H1 (cell line): ENCODE measurements at regions not wholly inside any gene's neighbourhood (a gene's known extent, or its start where the extent isn't known, plus 50 kb on each side); places are given as distances from the start of the nearest gene placed in this dataset.

Experiments
- CTCF ChIA-PET: fragments of 300-600 bp; sonication (Branson Sonifier 250); formaldehyde crosslinking; loops from one replicate; lab custom pipeline; 2021; ENCODE audit not compliant: partially characterized antibody; lab: Charles Lee
- POLR2A ChIA-PET: fragments of 300-600 bp; sonication (Branson Sonifier 250); formaldehyde crosslinking; loops from one replicate; lab custom pipeline; 2021; ENCODE audit warnings: inconsistent platforms; ENCODE audit not compliant: partially characterized antibody; lab: Charles Lee
- DNase-seq, 2 experiments: peaks; one replicate each; pipeline versions ENCODE4 v3.0.0 to v3.0.0-alpha.2; 2010 to 2022; ENCODE audit warnings: low spot score in 2 of 2, low read depth in 1 of 2, mixed read lengths in 1 of 2
- FAIRE-seq: peaks from 2 replicates; lab custom pipeline; 2011; peaks lifted over from hg19 to GRCh38; lab: Jason Lieb, UNC
- H2AFZ ChIP-seq: 2 replicates; pipeline ENCODE4 v1.8.1; 2012; ENCODE audit warnings: low read length, inconsistent platforms
- H2AK5ac ChIP-seq: 2 replicates; pipeline ENCODE4 v1.6.1; 2013; ENCODE audit warnings: low read depth, low read length
- H2BK120ac ChIP-seq: replicated peaks from 2 replicates; pipeline ENCODE3; 2013; ENCODE audit warnings: low read depth, low read length, inconsistent platforms
- H2BK12ac ChIP-seq: 2 replicates; pipeline ENCODE4 v1.6.1; 2013; ENCODE audit warnings: low read depth, low read length
- H2BK15ac ChIP-seq: 2 replicates; pipeline ENCODE4 v1.6.1; 2013; ENCODE audit warnings: low read length
- H2BK20ac ChIP-seq: 2 replicates; pipeline ENCODE4 v1.6.1; 2013; ENCODE audit warnings: low read length
- H2BK5ac ChIP-seq: 2 replicates; pipeline ENCODE4 v1.6.1; 2013; ENCODE audit warnings: low read depth, low read length
- H3K14ac ChIP-seq: 2 replicates; pipeline ENCODE4 v1.6.1; 2013; ENCODE audit warnings: inconsistent platforms; ENCODE audit not compliant: insufficient read length
- H3K18ac ChIP-seq: 2 replicates; pipeline ENCODE4 v1.6.1; 2013; ENCODE audit warnings: low read length; ENCODE audit errors: extremely low read depth
- H3K23ac ChIP-seq: 2 replicates; pipeline ENCODE4 v1.6.1; 2013; ENCODE audit warnings: inconsistent platforms; ENCODE audit not compliant: insufficient read length
- H3K23me2 ChIP-seq: 2 replicates; pipeline ENCODE4 v1.6.1; 2013; ENCODE audit warnings: low read depth, low read length
- H3K27ac ChIP-seq: 2 replicates; pipeline ENCODE4 v1.6.1; 2011; ENCODE audit warnings: low read depth, low read length, inconsistent platforms
- H3K27me3 ChIP-seq, 4 experiments: replicated peaks in 1 of 4; 1 replicate in 1 of 4; 2 replicates in 3 of 4; pipeline versions ENCODE4 v1.6.1 to v1.8.1; 2011 to 2013; ENCODE audit warnings: low read length in 3 of 4, mild to moderate bottlenecking in 3 of 4, inconsistent platforms in 2 of 4, mixed read lengths in 2 of 4, moderate library complexity in 1 of 4; ENCODE audit not compliant: control insufficient read depth in 3 of 4, insufficient read depth in 3 of 4; ENCODE audit errors: extremely low read depth in 1 of 4
- H3K36me3 ChIP-seq, 4 experiments: 2 replicates each; pipeline versions ENCODE4 v1.6.1 to v1.8.1; 2011 to 2013; ENCODE audit warnings: mild to moderate bottlenecking in 4 of 4, low read length in 3 of 4, moderate library complexity in 2 of 4, control low read depth in 1 of 4, inconsistent platforms in 1 of 4; ENCODE audit not compliant: insufficient read depth in 4 of 4, control insufficient read depth in 2 of 4
- H3K4ac ChIP-seq: replicated peaks from 2 replicates; pipeline ENCODE3; 2013; ENCODE audit warnings: low read length, low read depth, mixed read lengths, inconsistent platforms; ENCODE audit not compliant: insufficient read length
- H3K4me1 ChIP-seq, 4 experiments: replicated peaks in 1 of 4; 1 replicate in 1 of 4; 2 replicates in 3 of 4; pipeline versions ENCODE4 v1.6.1 to v1.8.1; 2011 to 2013; ENCODE audit warnings: low read length in 3 of 4, inconsistent platforms in 2 of 4, mixed read lengths in 1 of 4; ENCODE audit not compliant: insufficient read depth in 4 of 4, control insufficient read depth in 3 of 4
- H3K4me2 ChIP-seq, 2 experiments: 2 replicates each; pipeline versions ENCODE4 v1.6.1 to v1.8.1; 2011 to 2013; ENCODE audit warnings: low read depth in 2 of 2, low read length in 2 of 2, control low read depth in 1 of 2, inconsistent platforms in 1 of 2, mild to moderate bottlenecking in 1 of 2; ENCODE audit not compliant: insufficient read depth in 1 of 2
- H3K4me3 ChIP-seq, 4 experiments: fragments of 200-600, 300-600 bp in 1 of 4; sonication (generic), shearing (Covaris generic), sonication (Bioruptor Twin) in 1 of 4; 2 replicates each; pipeline versions ENCODE4 v1.5.1 to v1.8.1; 2011 to 2016; ENCODE audit warnings: low read length in 4 of 4, low read depth in 3 of 4, control low read depth in 2 of 4, inconsistent platforms in 2 of 4, mild to moderate bottlenecking in 2 of 4, mixed read lengths in 1 of 4, moderate library complexity in 1 of 4; ENCODE audit not compliant: insufficient read depth in 2 of 4; ENCODE audit errors: extremely low read depth in 1 of 4
- H3K56ac ChIP-seq: replicated peaks from 2 replicates; pipeline ENCODE3; 2013; ENCODE audit warnings: low read depth, mild to moderate bottlenecking, mixed read lengths, low read length, inconsistent platforms; ENCODE audit not compliant: insufficient read length
- H3K79me1 ChIP-seq: 2 replicates; pipeline ENCODE4 v1.6.1; 2013; ENCODE audit warnings: low read depth, low read length, control low read depth
- H3K79me2 ChIP-seq, 2 experiments: 2 replicates each; pipeline versions ENCODE4 v1.6.1 to v1.8.1; 2012 to 2013; ENCODE audit warnings: low read length in 2 of 2, mild to moderate bottlenecking in 2 of 2, inconsistent platforms in 1 of 2; ENCODE audit not compliant: insufficient read depth in 2 of 2, control insufficient read depth in 1 of 2
- H3K9ac ChIP-seq, 4 experiments: replicated peaks in 1 of 4; 1 replicate in 1 of 4; 2 replicates in 3 of 4; pipeline versions ENCODE4 v1.6.1 to v1.8.1; 2011 to 2013; ENCODE audit warnings: low read depth in 3 of 4, low read length in 3 of 4, control low read depth in 2 of 4, mild to moderate bottlenecking in 2 of 4, moderate library complexity in 2 of 4, inconsistent platforms in 1 of 4; ENCODE audit errors: extremely low read depth in 1 of 4
- H3K9me3 ChIP-seq, 2 experiments: 2 replicates each; pipeline versions ENCODE4 v1.6.1 to v1.8.1; 2012 to 2013; ENCODE audit warnings: mild to moderate bottlenecking in 2 of 2, moderate library complexity in 2 of 2, control low read depth in 1 of 2, inconsistent platforms in 1 of 2, low read depth in 1 of 2, low read length in 1 of 2, mixed read lengths in 1 of 2; ENCODE audit not compliant: insufficient read depth in 2 of 2
- H4K20me1 ChIP-seq, 2 experiments: replicated peaks in 1 of 2; 2 replicates each; pipeline versions ENCODE3 to v1.8.1; 2011 to 2013; ENCODE audit warnings: inconsistent platforms in 2 of 2, low read length in 2 of 2, mild to moderate bottlenecking in 1 of 2; ENCODE audit not compliant: insufficient read depth in 2 of 2, control insufficient read depth in 1 of 2
- H4K5ac ChIP-seq: 2 replicates; pipeline ENCODE4 v1.6.1; 2013; ENCODE audit warnings: low read length, low read depth, mixed read lengths, inconsistent platforms; ENCODE audit not compliant: insufficient read length
- H4K8ac ChIP-seq: 2 replicates; pipeline ENCODE4 v1.8.0; 2013; ENCODE audit warnings: mild to moderate bottlenecking, moderate library complexity, low read length, inconsistent platforms; ENCODE audit not compliant: insufficient read depth; ENCODE audit errors: extremely low read depth
- H4K91ac ChIP-seq: replicated peaks from 2 replicates; pipeline ENCODE3; 2013; ENCODE audit warnings: low read length, mixed read lengths, inconsistent platforms; ENCODE audit not compliant: insufficient read length
- BRCA1 ChIP-seq: IDR thresholded peaks from 2 replicates; pipeline ENCODE4 v1.6.1; 2012; ENCODE audit warnings: low read depth, low read length, improper control_type of control experiment
- FOSL1 ChIP-seq: IDR thresholded peaks from 2 replicates; pipeline ENCODE4 v1.6.1; 2011; ENCODE audit warnings: mild to moderate bottlenecking, low read depth, low read length, moderate library complexity; ENCODE audit not compliant: insufficient read depth
- RNF2 ChIP-seq: fragments of 200-900, 300-1000 bp; sonication (generic); IDR thresholded peaks from 2 replicates; pipeline ENCODE4 v1.7.1; 2016; ENCODE audit warnings: borderline replicate concordance, low read depth, mild to moderate bottlenecking, antibody characterized with exemption, low read length; ENCODE audit not compliant: poor library complexity, severe bottlenecking; ENCODE audit errors: missing control alignments
- SP4 ChIP-seq: IDR thresholded peaks from 2 replicates; pipeline ENCODE4 v1.6.1; 2012; ENCODE audit warnings: low read length, inconsistent platforms

DNA sequence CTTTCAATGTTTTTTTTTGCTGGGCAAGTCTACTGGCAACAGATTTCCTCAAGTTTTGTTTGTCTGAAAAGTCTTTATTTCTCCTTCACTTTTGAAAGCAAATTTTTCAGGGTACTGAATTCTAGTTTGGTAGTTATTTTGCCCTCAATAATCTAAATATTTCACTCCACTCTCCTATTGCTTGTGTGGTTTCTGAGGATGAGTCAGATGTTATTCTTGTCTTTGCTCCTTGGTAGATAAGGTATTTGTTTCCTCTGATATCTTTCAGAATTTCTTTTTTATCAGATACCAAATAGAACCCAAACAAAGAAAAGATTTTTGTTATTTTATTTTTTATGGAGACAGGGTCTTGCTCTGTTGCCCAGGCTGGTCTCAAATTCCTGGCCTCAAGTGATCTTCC is 99.2 kb upstream of the MALRD1 start:
- ChIA-PET POLR2A (no interaction called here), CTCF (no interaction called here)
- no peak overlapping the region for H3K4ac ChIP-seq
- H3K9me3 ChIP-seq = no peaks in the 10 kb centered on the region; a peak in 1 of 4 replicates
- H3K36me3 ChIP-seq = no peaks in the 10 kb centered on the region
- no peak overlapping the region for H3K14ac ChIP-seq
- no peak overlapping the region for H2BK20ac ChIP-seq
- H3K27me3 ChIP-seq = no peaks in the 10 kb centered on the region
- no peak overlapping the region for H4K8ac ChIP-seq
- H2AFZ ChIP-seq = no peak overlapping the region
- no peak overlapping the region for H4K91ac ChIP-seq
- H3K4me1 ChIP-seq = no peaks in the 10 kb centered on the region
- no peak overlapping the region for H2BK12ac ChIP-seq
- FAIRE-seq (no peak), DNase-seq (no peak)
- no peak overlapping the region for H2AK5ac ChIP-seq
- no peaks in the 10 kb centered on the region for H3K23me2 ChIP-seq
- no peak overlapping the region for H3K9ac ChIP-seq
- H3K18ac ChIP-seq = no peak overlapping the region
- H3K4me2 ChIP-seq = no peak overlapping the region
- H4K20me1 ChIP-seq = no peaks in the 10 kb centered on the region
- H3K56ac ChIP-seq = no peak overlapping the region
- no peak overlapping the region for H4K5ac ChIP-seq
- no peak overlapping the region for H2BK5ac ChIP-seq
- H2BK120ac ChIP-seq = no peak overlapping the region
- H3K27ac ChIP-seq = no peak overlapping the region
- H3K23ac ChIP-seq = no peak overlapping the region
- H3K79me1 ChIP-seq = no peaks in the 10 kb centered on the region
- H3K4me3 ChIP-seq = no peak overlapping the region
- no peak overlapping the region for H2BK15ac ChIP-seq
- no peaks in the 10 kb centered on the region for H3K79me2 ChIP-seq
- TF ChIP-seq FOSL1 (no peak), SP4 (no peak), RNF2 (no peak), BRCA1 (no peak)
